Heart left ventricle (tissue), 16 donors: ENCODE measurements at regions not wholly inside any gene's neighbourhood (a gene's known extent, or its start where the extent isn't known, plus 50 kb on each side); places are given as distances from the start of the nearest gene placed in this dataset.

Experiments
- ATAC-seq, 4 donors: fragments of 200-7000 bp; cut with Tn5 transposase; one replicate each; pipeline ENCODE4 v1.9.1; 2020 to 2022; ENCODE audit warnings: moderate library complexity in 4 of 4, mild to moderate bottlenecking in 3 of 4, moderate number of reproducible peaks in 1 of 4
- DNase-seq, 5 donors: peaks; one replicate each; pipeline ENCODE4 v3.0.0-alpha.2; 2020
- H3K27ac ChIP-seq, 12 donors: fragments of 200-600 bp; sonication (generic) in 4 of 12; one replicate each; pipeline versions ENCODE4 v1.5.0 to v1.8.0; 2016 to 2022; ENCODE audit warnings: mild to moderate bottlenecking in 2 of 12
- H3K27me3 ChIP-seq, 9 donors: fragments of 200-600 bp; sonication (generic) in 2 of 9; one replicate each; pipeline versions ENCODE4 v1.5.1 to v1.8.0; 2016 to 2022; ENCODE audit warnings: mild to moderate bottlenecking in 3 of 9
- H3K36me3 ChIP-seq, 9 donors: fragments of 200-600 bp; sonication (generic) in 2 of 9; one replicate each; pipeline versions ENCODE4 v1.5.0 to v1.8.0; 2018 to 2022; ENCODE audit warnings: mild to moderate bottlenecking in 2 of 9
- H3K4me1 ChIP-seq, 12 donors: fragments of 200-600 bp; sonication (generic) in 4 of 12; one replicate each; pipeline versions ENCODE4 v1.5.0 to v1.8.0; 2016 to 2022; ENCODE audit warnings: mild to moderate bottlenecking in 3 of 12
- H3K4me3 ChIP-seq, 12 donors: fragments of 200-600 bp; sonication (generic) in 4 of 12; one replicate each; pipeline versions ENCODE4 v1.5.0 to v1.8.0; 2017 to 2022; ENCODE audit warnings: mild to moderate bottlenecking in 9 of 12, moderate library complexity in 4 of 12
- H3K9me3 ChIP-seq, 12 donors: fragments of 200-600 bp; sonication (generic) in 4 of 12; one replicate each; pipeline versions ENCODE4 v1.5.0 to v1.8.0; 2016 to 2022; ENCODE audit warnings: mild to moderate bottlenecking in 1 of 12
- CTCF ChIP-seq, 12 donors: fragments of 200-600 bp; sonication (generic) in 4 of 12; IDR thresholded peaks; one replicate each; pipeline versions ENCODE4 v1.5.0 to v1.8.0; 2018 to 2022; ENCODE audit warnings: antibody characterized with exemption in 12 of 12, mild to moderate bottlenecking in 5 of 12
- POLR2A ChIP-seq, 2 donors: fragments of 450-650 bp; IDR thresholded peaks; one replicate each; pipeline ENCODE4 v1.6.1; 2017; ENCODE audit warnings: antibody characterized with exemption in 2 of 2, mild to moderate bottlenecking in 2 of 2, moderate library complexity in 2 of 2
- WGBS, 4 donors: extraction: QIAGEN DNeasy Blood & Tissue Kit in 2 of 4; methylation state at CpG; one replicate each; pipeline versions ENCODE4 v1.1.5 to v1.1.7; 2013 to 2018; 5-methylcytosine and 5-hydroxymethylcytosine counted together
- intact Hi-C, 10 donors: fragments of 100-400 bp; cut with DNase I; formaldehyde crosslinking; loops; one replicate each; pipeline versions ENCODE4 v1.11.1 to v1.14.2; 2022
- donor health status: ischemic (EF 13 %, LVEDD 7.1; RV severe dilation, severe dysfunction).
- donor health status: healthy with polysubstance abuse.
- donor health status: DM: no; HTN: yes; CAD: no.
- donor health status: DM: no; HTN: no; CAD: no.
- donor health status: ischemic (EF 25% LVEDD 6.9; RV normal size, moderate dysfunction).
- donor health status: ischemic (EF 25% LVEDD 5.7; RV mildly dilated, moderate dysfunction).
- donor health status: healthy.
- donor health status: DM: yes; HTN: yes; CAD: no.
- donor health status: ischemic (EF 35%, LVEDD 5.7; RV mildly dilated, moderate dysfunction).
- donor health status: nonischemic (EF 11% LVEDD 7.7; RV severe dilation, severe dysfunction).
- donor health status: DM: yes; HTN: yes; CAD: no.
- donor health status: PGD.
- donor health status: ischemic (EF 29% LVEDD 5.4; RV normal size, mild dysfunction).
- donor health status: nonischemic (EF 23%, LVEDD 6.1; RV moderate dilation, normal function).

- Histone ChIP-seq H3K9me3 (peaks cover 0 to 25% (median 9%) of the 10 kb centered on the region in 12 donors), H3K4me3 (no peak overlapping the region), H3K27ac (no peak overlapping the region), H3K27me3 (peaks cover 0 to 6% (median 0%) of the 10 kb centered on the region in 9 donors), H3K36me3 (no peaks in the 10 kb centered on the region), H3K4me1 (no peaks in the 10 kb centered on the region)
- ATAC-seq, result no peak
- DNase-seq, result no peak
- WGBS, 4 donors, result 79 to 88% (median 83%) methylated on average over 1 of the region's 1 CpG
- TF ChIP-seq POLR2A (IDR thresholded peaks at IDR 0.05) (no peak), CTCF (IDR thresholded peaks at IDR 0.05) (no peak)
- intact Hi-C loops, result no loop called here
Measured at GRCh38 chr12:124207049-124207448, 87.8 kb upstream of the RFLNA start.

GRCh38 chr12:124207617-124208016 lies 87.3 kb upstream of the RFLNA start:
- no peak for DNase-seq
- no peak for ATAC-seq
- Histone ChIP-seq H3K4me3 (no peak overlapping the region), H3K27me3 (peaks cover 0 to 6% (median 0%) of the 10 kb centered on the region in 9 donors), H3K36me3 (no peaks in the 10 kb centered on the region), H3K9me3 (peaks cover 0 to 25% (median 9%) of the 10 kb centered on the region in 12 donors), H3K4me1 (no peaks in the 10 kb centered on the region), H3K27ac (no peak overlapping the region)
- WGBS, 4 donors, result 30 to 42% (median 34%) methylated on average over 15 of the region's 15 CpGs
- intact Hi-C loops, result no loop called here
- TF ChIP-seq CTCF (IDR thresholded peaks at IDR 0.05) (no peak), POLR2A (IDR thresholded peaks at IDR 0.05) (no peak)

GRCh38 chr12:124208489-124208888 lies 86.4 kb upstream of the RFLNA start:
- Histone ChIP-seq H3K36me3 (no peaks in the 10 kb centered on the region), H3K4me3 (peak overlapping the region in 2 of 12 donors; percentile 18 to 22), H3K4me1 (no peaks in the 10 kb centered on the region), H3K27ac (no peak overlapping the region), H3K9me3 (peaks cover 0 to 25% (median 9%) of the 10 kb centered on the region in 12 donors), H3K27me3 (peaks cover 0 to 6% (median 0%) of the 10 kb centered on the region in 9 donors)
- 64 to 84% (median 74%) methylated on average over 10 to 15 of the region's 15 CpGs for WGBS, 4 donors
- ATAC-seq, result peak in 1 of 4 donors; percentile 28
- DNase-seq, result no peak
- intact Hi-C loops, result no loop called here
- no peak for TF ChIP-seq CTCF (IDR thresholded peaks at IDR 0.05)
- TF ChIP-seq POLR2A (IDR thresholded peaks at IDR 0.05), result no peak

GRCh38 chr12:124210991-124211577 lies 83.8 kb upstream of the RFLNA start:
- intact Hi-C loops, result no loop called here
- no peak for ATAC-seq
- no peak overlapping the region for H3K4me3 ChIP-seq
- 91 to 94% (median 93%) methylated on average over 4 of the region's 4 CpGs for WGBS, 4 donors
- no peak overlapping the region for H3K27ac ChIP-seq
- H3K9me3 ChIP-seq, result peaks cover 0 to 23% (median 9%) of the 10 kb centered on the region in 12 donors
- TF ChIP-seq POLR2A (IDR thresholded peaks at IDR 0.05) (no peak), CTCF (IDR thresholded peaks at IDR 0.05) (no peak)
- H3K27me3 ChIP-seq, result peaks cover 0 to 6% (median 0%) of the 10 kb centered on the region in 9 donors
- no peaks in the 10 kb centered on the region for H3K36me3 ChIP-seq
- no peaks in the 10 kb centered on the region for H3K4me1 ChIP-seq
- no peak for DNase-seq
